HEK293T (cell line): ENCODE measurements at regions not wholly inside any gene's neighbourhood (a gene's known extent, or its start where the extent isn't known, plus 50 kb on each side); places are given as distances from the start of the nearest gene placed in this dataset.

Experiments
- ELF4 ChIP-seq: fragments of 450-650 bp; IDR thresholded peaks from 2 replicates; pipeline ENCODE4 v1.6.1; 2017; ENCODE audit warnings: antibody characterized with exemption
- FOXK2 ChIP-seq: fragments of 450-650 bp; IDR thresholded peaks from 2 replicates; pipeline ENCODE4 v1.6.1; 2016; ENCODE audit warnings: mild to moderate bottlenecking
- FOXM1 ChIP-seq: fragments of 450-650 bp; IDR thresholded peaks from 2 replicates; pipeline ENCODE4 v1.6.1; 2017; ENCODE audit warnings: mild to moderate bottlenecking, borderline replicate concordance
- L3MBTL2 ChIP-seq: fragments of 450-650 bp; conservative IDR thresholded peaks from 2 replicates; pipeline ENCODE4 v1.6.1; 2016; ENCODE audit warnings: mild to moderate bottlenecking
- SP1 ChIP-seq: fragments of 450-650 bp; IDR thresholded peaks from 2 replicates; pipeline ENCODE4 v1.6.1; 2017
- SUZ12 ChIP-seq: fragments of 450-650 bp; IDR thresholded peaks from 2 replicates; pipeline ENCODE4 v1.6.1; 2016; ENCODE audit warnings: mild to moderate bottlenecking
- TARDBP ChIP-seq: fragments of 450-650 bp; IDR thresholded peaks from 2 replicates; pipeline ENCODE4 v1.6.1; 2016
- ZNF384 ChIP-seq: fragments of 450-650 bp; IDR thresholded peaks from 2 replicates; pipeline ENCODE4 v1.6.1; 2016
- TF ChIP-seq, protein P1 (sequence below): fragments of 450-650 bp; IDR thresholded peaks from 2 replicates; pipeline ENCODE4 v1.6.1; 2016

GRCh38 chr10:118840071-118840775 is 85.5 kb upstream of the CACUL1 start:
- TF ChIP-seq TARDBP (no peak), SP1 (no peak), SUZ12 (no peak), FOXK2 (no peak), ZNF384 (no peak), FOXM1 (no peak), L3MBTL2 (no peak), ELF4 (no peak)
- TF ChIP-seq, protein P1, sequence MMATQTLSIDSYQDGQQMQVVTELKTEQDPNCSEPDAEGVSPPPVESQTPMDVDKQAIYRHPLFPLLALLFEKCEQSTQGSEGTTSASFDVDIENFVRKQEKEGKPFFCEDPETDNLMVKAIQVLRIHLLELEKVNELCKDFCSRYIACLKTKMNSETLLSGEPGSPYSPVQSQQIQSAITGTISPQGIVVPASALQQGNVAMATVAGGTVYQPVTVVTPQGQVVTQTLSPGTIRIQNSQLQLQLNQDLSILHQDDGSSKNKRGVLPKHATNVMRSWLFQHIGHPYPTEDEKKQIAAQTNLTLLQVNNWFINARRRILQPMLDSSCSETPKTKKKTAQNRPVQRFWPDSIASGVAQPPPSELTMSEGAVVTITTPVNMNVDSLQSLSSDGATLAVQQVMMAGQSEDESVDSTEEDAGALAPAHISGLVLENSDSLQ, result no peak
